HEK293 (cell line): ENCODE measurements at regions not wholly inside any gene's neighbourhood (a gene's known extent, or its start where the extent isn't known, plus 50 kb on each side); places are given as distances from the start of the nearest gene placed in this dataset.
"Not testable (repeated sequence)": the region's sequence is repeated elsewhere in the genome, so short reads cannot be mapped to it uniquely, and the experiment has no call there.

Source experiments
- CTCF ChIA-PET: fragments of 350-600 bp; formaldehyde crosslinking; extraction: SDS; loops from one replicate; lab custom pipeline; 2021; ENCODE audit warnings: antibody characterized with exemption; lab: Yijun Ruan, JAX
- POLR2A ChIA-PET: fragments of 300-600 bp; formaldehyde crosslinking; extraction: SDS; loops from one replicate; lab custom pipeline; 2020; ENCODE audit warnings: antibody characterized with exemption, inconsistent platforms; lab: Yijun Ruan, JAX
- H3K27ac ChIP-seq: fragments of 200-500 bp; sonication (Bioruptor generic); 2 replicates; pipeline ENCODE4 v1.5.1; 2014; ENCODE audit warnings: low read depth, low read length, control low read depth, inconsistent platforms; ENCODE audit errors: extremely low read depth
- H3K36me3 ChIP-seq, 2 experiments: fragments of 200-500 bp in 1 of 2; sonication (Bioruptor generic) in 1 of 2; 1 replicate in 1 of 2; 2 replicates in 1 of 2; pipeline ENCODE4 v1.5.1; 2014 to 2017; ENCODE audit warnings: inconsistent platforms in 2 of 2, low read length in 2 of 2; ENCODE audit not compliant: control insufficient read depth in 2 of 2, insufficient read depth in 1 of 2
- H3K4me1 ChIP-seq: fragments of 200-500 bp; sonication (Bioruptor generic); 2 replicates; pipeline ENCODE4 v1.5.1; 2014; ENCODE audit warnings: mild to moderate bottlenecking, low read length, inconsistent platforms; ENCODE audit not compliant: control insufficient read depth, insufficient read depth
- H3K4me3 ChIP-seq: 2 replicates; pipeline ENCODE4 v1.5.1; 2011; ENCODE audit warnings: low read depth, mild to moderate bottlenecking, control low read depth, low read length, moderate library complexity
- H3K9me3 ChIP-seq: fragments of 200-500 bp; sonication (Bioruptor generic); 2 replicates; pipeline ENCODE4 v1.5.1; 2014; ENCODE audit warnings: low read depth, low read length, inconsistent platforms; ENCODE audit not compliant: control insufficient read depth, insufficient read depth
- HOXA7 ChIP-seq: sonication (generic); formaldehyde crosslinking; IDR thresholded peaks from 2 replicates; pipeline ENCODE4 v1.8.1; 2022; ENCODE audit warnings: missing genetic modification reagents, borderline replicate concordance
- HOXD13 ChIP-seq: sonication (generic); formaldehyde crosslinking; IDR thresholded peaks from 2 replicates; pipeline ENCODE4 v1.8.0; 2022; ENCODE audit warnings: missing genetic modification reagents, borderline replicate concordance
- REPIN1 ChIP-seq: fragments of 450-650 bp; formaldehyde crosslinking; IDR thresholded peaks from 2 replicates; pipeline ENCODE4 v1.5.1; 2017; ENCODE audit warnings: missing biosample characterization, missing genetic modification characterization, low read depth
- SALL2 ChIP-seq: fragments of 450-650 bp; formaldehyde crosslinking; IDR thresholded peaks from 2 replicates; pipeline ENCODE4 v1.5.0; 2017; ENCODE audit warnings: missing biosample characterization, mild to moderate bottlenecking, missing genetic modification characterization, borderline replicate concordance
- SETDB1 ChIP-seq: IDR thresholded peaks from one replicate; pipeline ENCODE4 v1.6.1; 2017; ENCODE audit warnings: mild to moderate bottlenecking, low read length, moderate library complexity, mixed read lengths; ENCODE audit not compliant: insufficient read length
- SP2 ChIP-seq: fragments of 450-650 bp; formaldehyde crosslinking; IDR thresholded peaks from 2 replicates; pipeline ENCODE4 v1.5.1; 2016; ENCODE audit warnings: missing biosample characterization, missing genetic modification characterization
- WT1 ChIP-seq: fragments of 450-650 bp; formaldehyde crosslinking; IDR thresholded peaks from 2 replicates; pipeline ENCODE4 v1.5.1; 2016; ENCODE audit warnings: missing biosample characterization, missing genetic modification characterization
- ZBTB7A ChIP-seq: fragments of 450-650 bp; formaldehyde crosslinking; IDR thresholded peaks from 2 replicates; pipeline ENCODE4 v1.5.1; 2016; ENCODE audit warnings: low read depth, missing biosample characterization, missing genetic modification characterization
- ZNF140 ChIP-seq: fragments of 450-650 bp; formaldehyde crosslinking; IDR thresholded peaks from 2 replicates; pipeline ENCODE4 v1.5.1; 2016; ENCODE audit warnings: missing biosample characterization, missing genetic modification characterization
- ZNF2 ChIP-seq: fragments of 450-650 bp; formaldehyde crosslinking; IDR thresholded peaks from 2 replicates; pipeline ENCODE4 v1.5.1; 2016; ENCODE audit warnings: missing biosample characterization, missing genetic modification characterization
- ZNF302 ChIP-seq: fragments of 450-650 bp; formaldehyde crosslinking; IDR thresholded peaks from 2 replicates; pipeline ENCODE4 v1.5.1; 2016; ENCODE audit warnings: missing biosample characterization, missing genetic modification characterization, low read depth
- ZNF416 ChIP-seq: fragments of 450-650 bp; formaldehyde crosslinking; IDR thresholded peaks from 2 replicates; pipeline ENCODE4 v1.5.1; 2016; ENCODE audit warnings: missing biosample characterization, missing genetic modification characterization
- ZNF426 ChIP-seq: fragments of 450-650 bp; formaldehyde crosslinking; IDR thresholded peaks from 2 replicates; pipeline ENCODE4 v1.5.1; 2017; ENCODE audit warnings: missing biosample characterization, missing genetic modification characterization, mild to moderate bottlenecking, inconsistent platforms, moderate library complexity
- ZNF433 ChIP-seq: fragments of 450-650 bp; formaldehyde crosslinking; IDR thresholded peaks from 2 replicates; pipeline ENCODE4 v1.5.1; 2016; ENCODE audit warnings: missing biosample characterization, missing genetic modification characterization, low read depth
- ZNF623 ChIP-seq: fragments of 450-650 bp; formaldehyde crosslinking; IDR thresholded peaks from 2 replicates; pipeline ENCODE4 v1.5.1; 2016; ENCODE audit warnings: missing biosample characterization, missing genetic modification characterization
- ZNF776 ChIP-seq: fragments of 450-650 bp; formaldehyde crosslinking; IDR thresholded peaks from 2 replicates; pipeline ENCODE4 v1.5.0; 2017; ENCODE audit warnings: missing biosample characterization, missing genetic modification characterization, borderline replicate concordance
- TF ChIP-seq, protein P1 (sequence below): fragments of 450-650 bp; formaldehyde crosslinking; IDR thresholded peaks from 2 replicates; pipeline ENCODE4 v1.5.1; 2016; ENCODE audit warnings: missing biosample characterization, missing genetic modification characterization, borderline replicate concordance

DNA sequence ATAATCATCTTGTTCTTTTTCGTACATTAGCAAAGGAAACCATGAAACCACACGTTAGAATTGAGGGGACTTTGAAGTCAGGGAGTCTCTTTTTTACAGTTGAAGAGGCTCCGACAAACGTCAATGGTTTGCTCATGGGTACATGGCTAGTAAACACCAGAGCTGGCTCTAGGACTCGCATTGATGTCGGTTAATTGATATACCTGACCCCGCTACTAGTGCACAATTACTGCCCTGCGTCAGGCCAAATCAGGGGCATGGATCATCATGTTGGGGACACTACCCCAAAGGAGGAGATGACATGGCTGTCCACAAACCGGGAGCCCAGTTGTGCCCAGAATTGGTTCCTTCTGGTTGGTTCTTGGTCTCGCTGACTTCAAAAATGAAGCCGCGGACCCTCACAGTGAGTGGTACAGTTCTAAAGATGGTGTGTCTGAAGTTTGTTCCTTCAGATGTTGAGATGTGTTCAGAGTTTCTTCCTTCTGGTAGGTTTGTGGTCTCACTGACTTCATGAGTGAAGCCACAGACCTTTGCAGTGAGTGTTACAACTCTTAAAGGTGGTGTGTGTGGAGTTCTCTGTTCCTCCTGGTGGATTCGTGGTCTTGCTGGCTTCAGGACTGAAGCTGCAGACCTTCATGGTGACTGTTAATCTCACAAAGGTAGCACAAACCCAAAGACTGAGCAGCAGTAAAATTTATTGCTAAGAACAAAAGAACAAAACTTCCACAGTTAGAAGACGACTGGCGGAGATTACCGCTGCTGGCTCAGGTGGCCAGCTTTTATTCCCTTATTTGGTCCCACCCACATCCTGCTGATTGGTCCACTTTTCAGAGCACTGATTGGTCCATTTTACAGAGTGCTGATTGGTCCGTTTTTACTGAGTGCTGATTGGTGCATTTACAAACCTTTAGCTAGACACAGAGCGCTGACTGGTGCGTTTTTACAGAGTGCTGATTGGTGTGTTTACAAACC, 126.9 kb upstream of the ERRFI1 start:
- Histone ChIP-seq H3K36me3 (no peaks in the 10 kb centered on the region), H3K4me1 (no peaks in the 10 kb centered on the region), H3K9me3 (no peaks in the 10 kb centered on the region; the same call in 1 of the 2 replicates), H3K27ac (no peak overlapping the region), H3K4me3 (no peak overlapping the region)
- POLR2A ChIA-PET, result interaction anchor here (1.0 to 1.5 kb wide), 2 partner anchors 8 to 55 kb away, joined by 3 read pairs; no protein-coding TSS in a partner anchor
- CTCF ChIA-PET, result interaction anchor here (0.8 to 1.0 kb wide), 2 partner anchors 10 to 138 kb away, joined by 3 read pairs; no protein-coding TSS in a partner anchor
- TF ChIP-seq ZNF416 (tag by site-specific recombination), result no peak
- TF ChIP-seq, protein P1, sequence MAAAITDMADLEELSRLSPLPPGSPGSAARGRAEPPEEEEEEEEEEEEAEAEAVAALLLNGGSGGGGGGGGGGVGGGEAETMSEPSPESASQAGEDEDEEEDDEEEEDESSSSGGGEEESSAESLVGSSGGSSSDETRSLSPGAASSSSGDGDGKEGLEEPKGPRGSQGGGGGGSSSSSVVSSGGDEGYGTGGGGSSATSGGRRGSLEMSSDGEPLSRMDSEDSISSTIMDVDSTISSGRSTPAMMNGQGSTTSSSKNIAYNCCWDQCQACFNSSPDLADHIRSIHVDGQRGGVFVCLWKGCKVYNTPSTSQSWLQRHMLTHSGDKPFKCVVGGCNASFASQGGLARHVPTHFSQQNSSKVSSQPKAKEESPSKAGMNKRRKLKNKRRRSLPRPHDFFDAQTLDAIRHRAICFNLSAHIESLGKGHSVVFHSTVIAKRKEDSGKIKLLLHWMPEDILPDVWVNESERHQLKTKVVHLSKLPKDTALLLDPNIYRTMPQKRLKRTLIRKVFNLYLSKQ (tag by site-specific recombination), result no peak
- no peak for TF ChIP-seq ZNF426 (tag by site-specific recombination)
- no peak for TF ChIP-seq SALL2 (tag by site-specific recombination)
- TF ChIP-seq ZBTB7A (tag by site-specific recombination), result no peak
- no peak for TF ChIP-seq HOXD13 (CRISPR knock-in tag)
- TF ChIP-seq SP2 (tag by site-specific recombination), result peak; percentile 31
- TF ChIP-seq HOXA7 (CRISPR knock-in tag), result no peak
- no peak for TF ChIP-seq REPIN1
- peak; percentile 53 for TF ChIP-seq SETDB1

DNA sequence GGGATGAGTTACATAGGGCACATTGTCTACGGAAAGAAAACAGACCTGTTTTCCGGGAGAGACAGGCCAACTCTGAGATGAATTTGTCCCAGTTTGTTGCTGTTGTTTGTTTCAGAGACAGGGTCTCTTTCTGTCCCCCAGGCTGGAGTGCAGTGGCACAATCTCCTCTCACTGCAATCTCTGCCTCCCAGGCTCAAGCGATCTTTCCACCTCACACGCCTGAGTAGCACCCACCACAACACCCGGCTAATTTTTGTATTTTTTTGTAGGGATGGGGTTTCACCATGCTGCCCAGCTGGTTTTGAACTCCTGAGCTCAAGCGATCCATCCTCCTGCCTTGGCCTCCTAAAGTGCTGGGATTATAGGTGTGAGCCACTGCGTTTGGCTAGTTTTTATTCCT, 125.5 kb upstream of the ERRFI1 start:
- no peak for TF ChIP-seq ZNF302 (tag by site-specific recombination)
- TF ChIP-seq WT1 (tag by site-specific recombination), result no peak
- TF ChIP-seq ZNF140 (tag by site-specific recombination), result no peak
- TF ChIP-seq ZNF776 (tag by site-specific recombination), result no peak
- no peak for TF ChIP-seq ZNF623 (tag by site-specific recombination)
- TF ChIP-seq, all 188 proteins: peak for 0
- H3K4me3 ChIP-seq, result no peak overlapping the region
- no peak overlapping the region for H3K27ac ChIP-seq
- no peaks in the 10 kb centered on the region for H3K36me3 ChIP-seq
- ChIA-PET CTCF (interaction anchor here (1.0 kb wide), 1 partner anchor 9 kb away, joined by 3 read pairs; no protein-coding TSS in a partner anchor), POLR2A (no interaction called here)
- no peaks in the 10 kb centered on the region; the same call in 1 of the 2 replicates for H3K9me3 ChIP-seq
- H3K4me1 ChIP-seq, result no peaks in the 10 kb centered on the region

DNA sequence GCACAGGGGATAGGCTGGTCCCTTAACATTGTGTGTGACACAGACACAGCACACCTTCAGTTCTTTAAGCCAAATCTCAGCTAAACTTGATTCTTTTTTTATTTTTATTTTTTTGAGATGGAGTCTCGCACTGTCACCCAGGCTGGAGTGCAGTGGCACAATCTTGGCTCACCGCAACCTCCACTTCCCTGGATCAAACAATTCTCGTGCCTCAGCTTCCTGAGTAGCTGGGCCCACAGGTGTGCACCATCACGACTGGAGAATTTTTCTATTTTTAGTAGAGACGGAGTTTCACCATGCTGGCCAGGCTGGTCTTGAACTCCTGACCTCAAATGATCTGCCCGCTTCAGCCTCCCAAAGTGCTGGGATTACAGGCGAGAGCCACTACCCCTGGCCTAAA, 123.6 kb upstream of the ERRFI1 start:
- CTCF ChIA-PET, H3K27ac ChIP-seq, H3K4me1 ChIP-seq, H3K9me3 ChIP-seq, H3K36me3 ChIP-seq, POLR2A ChIA-PET, H3K4me3 ChIP-seq: not testable (repeated sequence)

DNA sequence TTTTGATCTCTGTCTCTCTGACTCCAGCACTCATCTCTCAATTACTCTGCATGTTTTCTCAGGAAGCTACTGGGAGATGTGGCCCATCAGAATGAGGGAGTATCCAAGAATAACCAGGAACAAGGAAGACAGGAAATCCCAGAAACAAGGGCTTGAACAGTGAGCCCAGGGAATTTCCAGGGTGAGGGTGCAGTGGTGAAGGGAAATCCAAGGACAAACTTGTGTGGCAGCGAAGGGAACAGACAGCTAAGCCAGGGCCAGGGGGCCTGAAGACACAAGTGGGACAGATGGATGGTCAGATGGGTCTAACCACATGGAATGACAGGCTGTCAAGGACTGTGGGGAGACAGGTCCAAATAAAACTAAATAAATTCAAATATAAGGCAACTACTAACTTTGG, 121.8 kb upstream of the ERRFI1 start:
- Histone ChIP-seq H3K36me3 (no peaks in the 10 kb centered on the region), H3K4me1 (no peaks in the 10 kb centered on the region), H3K9me3 (no peaks in the 10 kb centered on the region), H3K4me3 (no peak overlapping the region), H3K27ac (no peak overlapping the region)
- no peak for TF ChIP-seq ZNF2
- TF ChIP-seq ZNF433 (tag by site-specific recombination), result no peak
- CTCF ChIA-PET, result no interaction called here
- POLR2A ChIA-PET, result no interaction called here
